Fibroblast of villous mesenchyme (primary cell): ENCODE measurements at regions not wholly inside any gene's neighbourhood (a gene's known extent, or its start where the extent isn't known, plus 50 kb on each side); places are given as distances from the start of the nearest gene placed in this dataset.
A peak's percentile ranks its signal among the peaks of the same experiment; 100 is the strongest.

Source experiments
- DNase-seq: peaks from one replicate; pipeline ENCODE4 v3.0.0-alpha.2; 2010; ENCODE audit warnings: low read depth
- H3K4me3 ChIP-seq: 2 replicates; pipeline ENCODE4 v1.5.1; 2011; ENCODE audit warnings: low read depth, mild to moderate bottlenecking, low read length
- TF ChIP-seq, protein P1 (sequence below): IDR thresholded peaks from 2 replicates; pipeline ENCODE4 v1.5.1; 2012; ENCODE audit warnings: low read depth, mild to moderate bottlenecking, low read length; ENCODE audit not compliant: insufficient read depth

DNA sequence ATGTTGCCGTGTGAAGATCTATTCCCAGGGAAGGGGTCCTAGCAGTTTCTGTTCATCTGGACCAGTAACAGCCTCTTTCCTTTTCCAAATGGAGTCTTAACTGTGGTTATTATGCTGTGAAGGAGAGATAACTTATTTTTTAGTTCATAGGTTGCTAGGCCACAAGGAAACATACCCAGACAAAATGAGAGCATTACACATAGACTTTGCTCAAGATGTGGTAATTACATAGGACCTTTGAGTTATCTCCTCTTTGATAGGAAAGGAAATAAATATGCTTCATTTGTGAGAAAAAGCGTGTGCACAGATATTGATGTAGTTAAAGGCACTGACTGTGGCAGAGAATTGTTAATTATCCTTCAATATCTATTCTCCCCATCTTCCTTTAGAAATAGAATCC, 52.5 kb upstream of the SNX2 start:
- DNase-seq, result no peak
- TF ChIP-seq, protein P1, sequence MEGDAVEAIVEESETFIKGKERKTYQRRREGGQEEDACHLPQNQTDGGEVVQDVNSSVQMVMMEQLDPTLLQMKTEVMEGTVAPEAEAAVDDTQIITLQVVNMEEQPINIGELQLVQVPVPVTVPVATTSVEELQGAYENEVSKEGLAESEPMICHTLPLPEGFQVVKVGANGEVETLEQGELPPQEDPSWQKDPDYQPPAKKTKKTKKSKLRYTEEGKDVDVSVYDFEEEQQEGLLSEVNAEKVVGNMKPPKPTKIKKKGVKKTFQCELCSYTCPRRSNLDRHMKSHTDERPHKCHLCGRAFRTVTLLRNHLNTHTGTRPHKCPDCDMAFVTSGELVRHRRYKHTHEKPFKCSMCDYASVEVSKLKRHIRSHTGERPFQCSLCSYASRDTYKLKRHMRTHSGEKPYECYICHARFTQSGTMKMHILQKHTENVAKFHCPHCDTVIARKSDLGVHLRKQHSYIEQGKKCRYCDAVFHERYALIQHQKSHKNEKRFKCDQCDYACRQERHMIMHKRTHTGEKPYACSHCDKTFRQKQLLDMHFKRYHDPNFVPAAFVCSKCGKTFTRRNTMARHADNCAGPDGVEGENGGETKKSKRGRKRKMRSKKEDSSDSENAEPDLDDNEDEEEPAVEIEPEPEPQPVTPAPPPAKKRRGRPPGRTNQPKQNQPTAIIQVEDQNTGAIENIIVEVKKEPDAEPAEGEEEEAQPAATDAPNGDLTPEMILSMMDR, result no peak
- no peak overlapping the region for H3K4me3 ChIP-seq

DNA sequence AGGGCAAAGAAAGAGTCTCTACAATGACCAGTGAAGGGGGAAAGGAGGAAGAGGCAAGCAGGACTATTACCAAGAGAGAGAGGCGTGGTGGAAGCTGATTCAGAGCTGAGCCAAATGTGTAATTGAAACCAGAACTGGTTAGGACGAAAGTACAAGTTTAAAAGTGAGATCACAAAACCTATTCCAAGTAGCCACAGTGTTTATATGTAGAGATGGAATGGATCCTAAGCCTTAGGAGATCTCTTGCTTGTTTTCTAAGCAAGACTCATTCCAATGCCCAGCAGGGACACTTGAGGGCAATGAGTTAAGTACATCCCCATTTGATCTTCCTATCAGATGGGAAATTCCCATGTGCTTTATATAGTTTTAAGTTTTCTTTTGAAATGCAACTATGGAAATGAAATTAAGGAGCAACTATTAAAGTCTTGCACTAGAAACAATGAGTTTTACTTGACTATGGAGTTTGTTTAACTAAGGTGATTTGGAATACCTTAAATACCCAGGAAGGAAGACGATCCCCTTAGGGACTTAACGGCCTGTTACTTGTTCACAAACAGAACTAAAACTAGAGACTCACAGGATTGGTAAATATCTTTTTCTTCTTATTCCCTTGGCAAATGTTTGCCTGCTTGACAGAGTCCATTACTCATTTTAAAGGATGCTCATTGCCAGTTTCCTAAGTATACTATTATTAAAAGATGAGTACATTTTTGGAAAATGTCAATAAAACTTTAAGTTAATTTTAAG, 51.1 kb upstream of the SNX2 start:
- H3K4me3 ChIP-seq, result no peak overlapping the region
- TF ChIP-seq, protein P1, result no peak
- DNase-seq, result peak; percentile 44
